Right lung (tissue), 2 donors: ENCODE measurements at regions not wholly inside any gene's neighbourhood (a gene's known extent, or its start where the extent isn't known, plus 50 kb on each side); places are given as distances from the start of the nearest gene placed in this dataset.

Experiments used
- DNase-seq, 2 donors: peaks; one replicate each; pipeline ENCODE4 v3.0.0-alpha.2; 2013

DNA sequence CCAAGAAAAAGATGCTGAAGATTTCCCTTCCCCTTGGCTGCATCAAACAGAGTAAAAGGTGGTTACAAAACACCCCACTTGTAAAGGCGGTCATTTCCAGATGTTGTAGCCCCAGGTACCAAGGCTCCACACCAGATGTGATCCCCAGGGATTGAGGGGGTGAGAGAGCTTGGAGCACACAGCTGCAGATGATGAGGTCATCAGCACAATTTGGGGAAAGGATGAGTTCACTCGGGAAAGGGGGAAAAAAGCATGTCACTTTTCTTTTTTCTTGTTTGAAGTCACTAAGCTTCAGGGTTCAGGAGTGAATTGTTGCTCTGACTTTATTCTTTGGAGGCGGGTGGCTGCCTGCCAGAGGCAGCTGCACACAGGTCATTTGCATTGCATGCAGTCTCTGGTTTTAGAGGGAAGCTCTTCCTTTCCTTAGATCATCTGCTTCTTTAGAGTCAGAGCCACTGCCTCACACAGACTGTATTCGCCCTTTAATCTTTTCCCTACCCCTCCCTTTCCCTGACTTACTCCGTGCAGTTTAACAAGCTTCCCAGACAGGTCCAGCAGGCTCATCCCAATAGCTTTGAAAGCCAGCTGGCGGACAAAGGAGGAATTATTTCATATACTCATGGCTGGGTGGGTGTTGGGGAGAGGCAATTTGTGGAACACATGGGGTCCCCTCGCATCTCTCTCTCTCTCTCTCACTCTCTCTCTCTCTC lies 409.3 kb upstream of the SLC24A2 start:
- DNase-seq, result no peak

DNA sequence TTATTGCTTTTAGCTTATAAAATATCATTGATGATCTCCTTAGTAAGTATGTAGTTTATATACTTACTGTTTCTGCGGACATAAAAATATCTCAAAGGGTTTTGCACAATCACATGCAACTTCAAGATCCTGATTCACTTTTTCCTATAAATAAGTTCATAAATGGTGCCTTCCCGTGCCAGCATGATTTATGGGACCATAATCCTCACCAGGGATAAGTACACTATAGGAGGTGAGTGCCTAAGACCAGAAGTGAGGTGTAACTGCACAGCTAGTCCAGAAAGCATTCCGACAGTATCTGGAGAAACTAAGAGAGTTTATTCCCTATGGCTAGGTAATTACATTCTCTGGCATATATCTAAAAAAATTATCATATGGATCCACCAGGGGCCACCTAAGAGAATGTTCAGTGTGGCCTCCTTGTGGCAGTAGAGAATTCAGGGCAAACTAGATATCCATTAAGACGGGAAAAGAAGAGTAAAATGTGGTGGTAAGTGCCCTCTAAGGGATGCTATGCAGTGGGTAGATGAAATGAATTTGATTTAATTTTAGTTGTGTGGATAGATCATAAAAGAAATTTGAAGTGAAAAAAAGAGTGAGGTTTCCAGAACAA lies 402.5 kb upstream of the SLC24A2 start:
- DNase-seq, result no peak

DNA sequence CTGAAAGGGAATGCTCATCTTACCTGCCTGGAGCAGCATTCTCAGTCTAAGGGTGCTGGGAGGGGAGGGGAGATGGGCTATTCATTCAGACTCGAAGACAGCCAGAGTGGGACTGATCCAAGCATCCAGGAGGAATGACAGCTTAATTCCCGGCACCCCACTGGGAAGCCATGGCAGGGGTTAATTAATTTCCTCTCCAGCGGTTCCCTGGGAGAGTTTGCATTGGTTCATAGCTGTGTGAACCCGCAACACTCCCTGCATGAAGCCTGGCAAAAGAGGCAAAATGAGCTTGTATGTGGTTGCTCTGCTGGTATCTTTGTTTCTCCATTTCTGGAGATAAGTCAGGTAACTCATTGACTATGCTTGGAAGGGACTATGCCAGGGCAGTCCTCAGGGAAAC lies 401.0 kb upstream of the SLC24A2 start:
- no peak for DNase-seq

DNA sequence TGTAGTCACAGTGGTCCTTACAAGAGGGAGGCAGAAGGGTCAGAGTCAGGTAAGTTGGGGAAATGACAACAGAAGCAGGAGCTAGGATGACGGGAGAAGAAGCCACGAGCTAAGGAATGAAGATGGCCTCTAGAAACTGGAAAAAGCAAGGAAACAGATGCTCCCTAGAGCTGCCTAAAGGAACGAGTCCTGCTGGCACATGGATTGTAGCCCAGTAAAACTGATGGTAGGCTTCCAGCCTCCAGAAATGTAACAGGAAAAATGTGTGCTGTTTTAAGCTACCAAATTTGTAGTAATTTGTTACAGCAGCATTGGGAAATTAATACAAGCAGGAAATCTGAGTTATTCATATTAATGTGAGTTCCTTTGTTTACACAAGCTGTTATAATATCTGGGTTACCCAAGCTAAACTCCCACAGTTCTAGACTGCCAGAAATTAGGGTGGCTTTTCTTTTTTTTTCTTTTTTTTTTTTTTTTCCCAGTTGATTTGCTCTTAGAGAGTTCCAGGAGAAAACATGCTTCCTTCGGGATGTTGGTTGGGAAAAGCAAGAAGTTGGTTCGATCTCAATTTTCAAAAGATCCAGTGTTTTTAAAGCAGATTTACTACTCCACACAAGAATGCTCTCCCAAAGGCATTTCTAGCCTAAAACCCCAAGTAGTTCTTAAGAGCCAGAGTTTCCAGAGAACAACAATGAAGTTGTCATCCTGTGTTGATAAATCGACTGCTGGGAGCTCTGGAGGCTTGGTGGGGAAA lies 400.0 kb upstream of the SLC24A2 start:
- DNase-seq, result no peak

DNA sequence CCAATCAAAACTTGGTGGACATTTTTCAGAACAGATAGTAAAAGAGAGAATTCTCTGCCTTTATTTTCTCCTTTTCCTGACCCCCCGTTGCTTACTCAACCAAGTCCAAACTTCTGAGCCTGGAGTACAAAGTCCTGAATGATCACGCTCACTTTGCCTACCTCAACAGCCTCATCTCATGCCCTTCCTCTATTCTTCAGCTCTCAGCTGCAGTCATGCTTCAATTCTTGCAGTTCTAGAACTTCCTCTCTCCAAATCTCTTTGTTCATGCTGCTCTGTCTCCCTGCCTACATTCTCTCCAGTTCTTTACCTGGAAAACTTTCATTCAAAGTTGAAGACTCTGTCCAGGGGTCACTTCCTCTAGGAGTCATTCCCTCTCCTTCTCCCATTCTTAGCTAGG lies 398.5 kb upstream of the SLC24A2 start:
- no peak for DNase-seq

DNA sequence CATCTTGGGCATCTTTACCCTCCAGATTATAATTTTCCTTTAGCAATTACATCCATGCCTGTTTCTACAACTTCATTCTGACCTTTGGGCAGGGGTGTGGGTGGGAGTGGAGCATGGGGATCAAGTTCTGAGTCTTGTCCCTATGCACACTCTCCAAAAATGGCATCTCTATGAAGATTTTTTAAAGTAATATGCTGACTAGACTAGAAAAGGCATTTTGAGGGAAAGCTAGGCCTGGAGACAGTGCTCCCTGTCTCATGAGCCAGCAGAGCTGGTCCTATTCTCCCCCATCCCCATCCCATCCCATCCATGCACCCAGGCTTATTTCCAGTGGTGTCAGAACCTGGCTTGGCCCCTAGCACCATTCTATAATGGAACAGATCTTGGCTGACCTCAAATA lies 398.0 kb upstream of the SLC24A2 start:
- no peak for DNase-seq

DNA sequence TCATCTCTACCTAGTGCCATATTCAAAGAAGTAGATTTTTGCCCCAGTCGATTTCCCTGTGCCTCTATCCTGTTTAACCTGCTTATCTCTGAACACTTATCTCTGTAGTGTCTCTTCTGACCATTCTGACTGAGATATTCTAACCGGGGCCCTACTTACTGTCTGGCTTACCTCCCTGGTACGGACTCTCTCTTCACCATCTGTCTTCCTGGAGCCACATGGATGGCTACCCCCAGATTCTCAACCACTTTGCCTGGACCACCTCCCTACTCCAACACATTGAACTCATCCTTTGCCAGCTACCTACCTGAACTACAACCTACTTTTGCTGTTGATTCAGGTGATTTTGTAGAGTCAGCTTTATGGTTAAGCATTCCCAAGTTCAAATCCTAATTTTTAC lies 397.4 kb upstream of the SLC24A2 start:
- no peak for DNase-seq

DNA sequence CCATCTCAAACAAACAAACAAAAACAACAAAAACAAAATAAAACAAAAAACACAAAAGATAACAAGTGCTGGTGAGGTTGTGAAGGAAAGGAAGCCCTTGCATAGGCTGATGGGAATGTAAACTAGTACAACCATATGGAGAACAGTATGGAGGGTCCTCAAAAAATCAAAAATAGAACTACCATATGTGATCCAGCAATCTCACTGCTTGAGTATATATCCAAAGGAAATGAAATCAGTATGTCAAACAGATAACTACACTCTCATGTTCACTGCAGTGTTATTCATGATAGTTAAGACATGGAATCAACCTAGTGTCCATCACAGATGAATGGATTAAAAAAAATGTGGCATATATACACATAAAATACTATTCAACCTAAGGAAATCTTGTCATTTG lies 395.7 kb upstream of the SLC24A2 start:
- no peak for DNase-seq

DNA sequence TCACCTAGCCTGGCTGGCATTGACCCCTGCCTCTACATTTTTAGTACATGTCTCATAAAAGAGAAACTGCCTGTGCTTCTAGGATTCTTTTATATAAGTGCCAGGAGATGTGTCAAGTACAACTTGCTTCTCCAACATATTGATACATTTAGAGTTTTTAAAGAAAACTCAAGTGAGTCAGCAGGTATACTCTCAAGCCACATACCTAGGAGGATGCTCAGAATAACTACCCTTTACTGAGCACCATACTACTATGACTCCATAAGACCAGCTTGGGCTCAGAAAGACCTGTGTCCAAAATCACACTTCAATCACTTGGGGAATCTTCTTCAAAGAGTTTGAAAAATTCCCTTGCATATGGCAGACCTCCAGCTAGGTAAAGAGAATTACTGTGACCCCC lies 389.8 kb upstream of the SLC24A2 start:
- no peak for DNase-seq

DNA sequence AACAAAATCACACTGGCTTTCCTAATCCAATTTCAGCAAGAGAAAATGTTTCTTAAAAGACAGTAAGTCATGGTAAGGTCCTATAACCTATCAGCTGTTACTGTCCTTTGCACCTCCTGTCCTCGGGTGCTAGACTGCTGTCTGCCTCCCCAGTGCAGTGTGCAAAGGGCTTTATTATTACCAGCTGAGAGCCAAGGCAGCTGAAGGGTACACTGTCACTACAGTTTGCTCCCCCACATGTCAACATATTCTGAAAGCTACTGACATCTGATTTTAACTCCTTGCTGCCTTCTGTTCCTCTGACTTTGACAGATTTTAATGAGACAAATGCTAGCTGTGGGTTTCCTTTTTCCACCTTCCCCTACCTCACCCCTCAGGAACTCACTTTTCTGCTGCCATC lies 389.4 kb upstream of the SLC24A2 start:
- no peak for DNase-seq

DNA sequence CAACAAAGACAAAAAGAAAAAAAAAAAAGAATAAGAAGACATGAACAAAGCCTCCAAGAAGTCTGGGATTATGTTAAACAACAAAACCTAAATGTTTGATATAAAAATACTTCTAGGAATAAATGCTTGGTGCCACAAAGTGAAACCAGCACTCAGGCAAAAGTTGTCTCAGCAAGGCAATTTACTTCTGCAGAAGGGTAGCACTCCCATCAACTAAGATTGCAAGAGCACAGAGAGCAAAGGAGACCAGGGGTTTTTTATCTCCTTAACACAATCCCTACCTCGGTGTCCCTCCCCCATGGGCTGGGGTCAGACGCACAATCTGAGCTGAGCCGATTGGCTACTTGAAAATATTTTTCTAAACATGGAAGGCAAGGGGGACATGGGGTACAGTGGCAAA lies 381.3 kb upstream of the SLC24A2 start:
- DNase-seq, result no peak

DNA sequence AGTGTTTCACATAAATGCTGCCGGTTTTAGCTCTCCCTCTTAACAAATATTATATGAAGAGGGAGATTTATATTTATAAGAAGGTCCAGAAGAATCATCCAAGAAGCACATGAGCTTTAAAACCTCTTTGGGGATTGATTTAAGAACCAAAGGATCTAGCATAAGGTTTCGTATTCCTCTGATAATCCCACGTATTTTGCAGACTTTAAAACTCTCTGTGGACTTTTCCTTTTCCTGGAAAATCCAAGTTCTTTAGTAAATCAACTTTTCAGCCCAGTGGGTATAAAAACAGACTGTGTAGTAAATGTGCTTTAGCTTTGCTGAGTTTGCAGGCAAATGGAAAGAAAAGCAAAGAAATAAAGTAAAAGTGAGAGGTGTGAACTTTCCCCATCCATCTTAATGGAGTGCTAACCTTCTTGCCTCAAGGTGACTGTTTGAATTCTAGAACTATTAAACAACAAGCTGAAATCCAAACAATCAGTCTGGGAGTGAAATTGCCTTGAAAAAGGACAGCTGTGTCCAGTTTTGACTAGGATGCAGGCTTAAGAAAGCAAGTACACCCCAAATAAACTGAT lies 363.4 kb upstream of the SLC24A2 start:
- DNase-seq, result no peak

DNA sequence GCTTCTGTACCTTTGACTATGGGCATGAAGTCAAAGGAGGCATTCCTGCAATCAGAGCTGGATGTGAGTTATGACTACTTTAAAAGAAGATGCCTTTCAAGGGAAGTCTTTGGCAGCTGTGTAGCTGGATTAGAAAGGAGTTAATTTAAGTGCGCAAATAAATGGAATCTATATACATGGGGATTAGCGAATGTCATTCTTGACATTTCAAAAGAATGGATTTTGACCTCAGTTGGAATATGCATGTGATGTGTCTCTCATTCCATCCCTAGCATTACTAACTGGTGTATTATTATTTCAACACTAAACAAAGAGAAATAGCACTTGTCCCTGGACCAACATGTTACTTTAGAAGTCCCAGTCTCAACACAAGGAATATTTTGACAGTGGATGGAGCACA lies 359.6 kb upstream of the SLC24A2 start:
- DNase-seq, result no peak

DNA sequence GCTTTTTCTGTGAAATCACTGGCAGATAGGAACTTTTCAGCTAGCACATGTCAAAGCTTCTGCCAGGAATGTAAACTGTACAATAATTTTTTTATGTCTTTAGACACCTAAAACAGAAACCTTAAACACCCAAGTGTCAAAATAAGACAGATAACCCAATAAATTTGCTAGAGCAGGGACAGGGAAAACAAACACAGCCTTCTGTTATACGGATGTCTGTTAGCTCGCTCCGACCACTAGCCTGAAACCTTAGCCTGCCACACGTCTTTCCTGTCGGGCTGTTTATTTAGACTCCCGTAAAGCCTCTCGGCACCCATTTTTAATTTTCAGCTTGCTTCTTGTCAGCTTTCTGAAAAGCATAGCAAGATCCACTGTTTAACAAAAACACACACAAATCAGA lies 355.4 kb upstream of the SLC24A2 start:
- no peak for DNase-seq

DNA sequence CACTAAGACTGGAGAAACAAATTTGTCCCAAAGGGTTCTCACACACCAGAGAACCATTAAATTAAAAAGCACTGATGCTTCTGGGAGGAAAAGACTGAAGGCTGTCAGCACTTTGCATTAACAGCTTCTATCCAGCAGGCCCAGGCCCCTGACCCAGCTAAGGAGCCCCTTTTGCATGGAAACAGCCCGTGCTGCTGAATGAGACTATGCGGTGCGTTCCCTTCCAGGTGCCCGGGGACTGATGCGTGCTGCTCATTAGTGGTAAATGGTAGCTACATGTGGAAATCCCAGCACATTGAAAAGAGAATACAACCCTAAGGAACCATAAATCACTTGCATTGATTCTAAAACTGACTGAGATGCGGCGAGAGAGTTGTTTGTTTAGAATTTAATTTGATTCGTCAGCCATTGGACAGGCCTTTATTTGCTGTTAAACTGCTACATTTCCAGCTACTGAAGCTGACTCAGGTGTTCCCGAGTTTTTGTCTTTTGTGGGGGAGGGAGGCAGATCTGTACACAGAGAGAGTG lies 351.0 kb upstream of the SLC24A2 start:
- DNase-seq, result no peak

DNA sequence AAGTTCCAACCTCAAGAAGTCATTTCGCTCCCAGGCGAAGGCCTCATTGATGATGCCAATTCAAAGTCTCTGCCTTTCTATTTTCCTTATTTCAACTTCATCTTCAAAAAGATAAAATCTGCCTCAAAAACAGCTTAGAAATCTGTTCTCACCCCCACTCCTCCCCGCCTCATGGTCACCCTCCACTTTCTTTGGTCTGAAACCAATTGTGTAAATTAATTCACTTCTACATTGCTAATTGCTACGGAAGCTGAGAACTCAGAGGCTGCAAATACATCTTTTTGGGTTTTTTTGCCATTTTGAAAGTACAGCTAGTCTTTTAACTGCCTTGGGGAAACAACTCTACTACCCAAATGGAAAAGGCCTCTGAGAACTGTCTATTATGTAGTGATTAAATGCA lies 350.0 kb upstream of the SLC24A2 start:
- no peak for DNase-seq

DNA sequence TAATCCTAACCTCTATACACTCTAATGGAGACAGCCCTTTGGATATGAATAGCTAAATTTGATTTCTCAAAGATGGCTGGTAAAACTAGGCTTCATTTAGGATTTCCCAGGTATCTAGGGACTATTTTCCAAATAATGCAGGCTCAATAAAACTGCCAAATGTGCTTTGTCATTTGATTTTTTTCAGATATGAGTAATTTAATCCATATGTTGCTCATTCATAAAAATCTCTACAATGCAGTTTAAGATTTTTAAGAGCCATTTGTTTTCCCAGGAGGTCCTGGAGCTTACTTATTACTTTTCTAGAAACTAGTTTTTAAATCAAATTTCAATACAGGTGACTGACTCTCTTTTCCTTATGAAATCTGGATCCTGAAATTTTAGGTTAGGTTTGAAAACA lies 349.3 kb upstream of the SLC24A2 start:
- DNase-seq, result no peak

DNA sequence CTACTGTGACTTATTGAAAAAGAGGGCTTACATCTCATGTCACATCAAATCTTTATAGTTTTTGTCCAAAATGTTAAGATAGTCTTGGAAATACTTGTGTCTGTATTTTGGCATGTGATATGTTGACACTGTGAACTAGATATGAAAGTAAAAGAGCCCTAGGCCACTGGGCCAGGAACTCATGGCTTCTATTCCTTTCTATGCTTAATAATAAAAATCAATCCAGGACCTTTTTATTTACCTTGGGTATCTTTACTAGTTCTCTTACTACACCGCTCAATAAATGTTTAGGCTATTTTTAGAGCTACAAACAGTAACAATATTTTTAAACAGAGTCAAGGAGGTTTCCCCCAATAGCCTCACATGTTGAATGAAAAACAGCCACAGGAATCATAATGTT lies 348.6 kb upstream of the SLC24A2 start:
- no peak for DNase-seq

DNA sequence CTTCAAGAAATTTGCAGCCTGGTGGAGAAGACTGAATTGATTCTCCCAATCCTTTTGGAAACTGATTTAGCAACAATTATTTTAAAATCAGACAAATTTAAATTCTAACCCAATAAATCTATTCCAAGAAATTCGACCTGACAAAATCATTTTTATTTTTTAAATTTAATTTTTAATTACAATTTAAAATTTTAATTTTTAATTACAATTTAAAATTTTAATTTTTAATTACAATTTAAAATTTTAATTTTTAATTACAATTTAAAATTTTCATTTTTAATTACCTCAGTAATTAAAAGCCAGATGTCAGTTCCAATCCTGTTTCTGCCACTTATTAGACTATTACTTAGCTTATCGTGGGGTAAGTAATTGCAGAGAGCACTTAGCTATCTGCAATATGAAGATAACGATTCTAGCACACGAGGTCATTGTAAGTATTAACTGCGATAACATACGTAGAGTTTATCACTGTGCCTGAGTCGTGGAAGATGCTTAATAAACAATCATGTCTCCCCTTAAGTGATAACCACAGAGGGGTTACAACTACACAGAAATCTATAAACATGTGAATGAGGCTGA lies 346.4 kb upstream of the SLC24A2 start:
- DNase-seq, result no peak

DNA sequence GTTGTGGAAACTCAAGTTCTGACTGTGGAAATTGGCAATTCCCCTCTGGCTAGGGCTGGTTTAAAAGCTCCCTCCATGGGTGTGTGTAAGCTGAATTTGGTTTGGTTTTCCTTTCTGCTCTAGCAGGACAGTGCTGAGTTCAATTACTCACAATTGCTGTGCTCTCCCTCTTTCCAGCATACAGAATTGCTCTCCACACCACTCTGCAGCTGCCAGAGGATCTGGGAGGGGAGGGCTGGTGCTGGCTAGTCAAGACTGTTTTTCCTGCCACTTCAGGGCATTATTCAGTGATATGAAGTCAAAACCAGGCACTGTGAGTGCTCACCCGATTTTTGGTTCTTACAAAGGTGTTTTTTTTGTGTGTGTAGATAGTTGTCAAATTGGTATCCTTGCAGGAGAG lies 336.9 kb upstream of the SLC24A2 start:
- DNase-seq, result no peak

DNA sequence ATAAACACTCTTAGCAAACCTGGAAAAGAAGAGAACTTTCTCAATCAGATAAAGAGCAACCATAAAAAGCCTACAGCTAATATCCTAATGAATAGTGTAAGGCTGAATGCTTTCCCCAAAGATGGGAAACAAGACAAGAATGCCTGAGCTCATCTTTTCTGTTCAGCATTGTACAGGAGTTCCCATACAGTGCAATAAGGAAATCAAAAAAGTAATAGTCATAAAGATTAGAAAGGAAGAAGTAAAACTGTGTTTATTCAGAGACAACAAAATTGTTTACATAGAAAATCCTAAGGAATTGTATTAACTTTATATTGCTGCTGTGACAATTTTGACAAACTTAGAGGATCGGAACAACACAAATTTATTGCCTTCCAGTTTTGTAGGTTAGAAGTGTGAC lies 330.7 kb upstream of the SLC24A2 start:
- no peak for DNase-seq

DNA sequence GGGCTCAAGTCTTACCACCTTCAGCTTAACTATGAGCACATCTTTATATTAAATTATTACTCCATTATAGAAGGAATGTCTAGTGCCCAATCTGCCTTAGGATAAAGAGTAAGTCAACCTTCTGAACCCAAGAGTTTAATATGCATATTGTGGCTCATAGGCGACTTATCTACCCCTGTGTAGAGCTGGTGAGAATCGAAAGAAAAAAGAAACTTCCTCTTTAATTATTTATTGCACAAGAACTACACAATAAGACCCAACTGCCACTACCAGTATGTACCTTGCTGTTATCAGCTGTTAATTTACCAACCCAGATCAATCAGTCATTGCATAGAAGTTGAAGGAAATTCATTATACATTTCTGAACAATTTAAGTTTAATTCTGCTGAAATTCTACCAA lies 329.1 kb upstream of the SLC24A2 start:
- DNase-seq, result no peak
